HK-2 (cell line): ENCODE measurements at regions not wholly inside any gene's neighbourhood (a gene's known extent, or its start where the extent isn't known, plus 50 kb on each side); places are given as distances from the start of the nearest gene placed in this dataset.
"Not testable (repeated sequence)": the region's sequence is repeated elsewhere in the genome, so short reads cannot be mapped to it uniquely, and the experiment has no call there.

ENCODE experiments used
- DNase-seq: peaks from one replicate; pipeline ENCODE4 v3.0.0-alpha.2; 2018; ENCODE audit not compliant: unreplicated experiment

DNA sequence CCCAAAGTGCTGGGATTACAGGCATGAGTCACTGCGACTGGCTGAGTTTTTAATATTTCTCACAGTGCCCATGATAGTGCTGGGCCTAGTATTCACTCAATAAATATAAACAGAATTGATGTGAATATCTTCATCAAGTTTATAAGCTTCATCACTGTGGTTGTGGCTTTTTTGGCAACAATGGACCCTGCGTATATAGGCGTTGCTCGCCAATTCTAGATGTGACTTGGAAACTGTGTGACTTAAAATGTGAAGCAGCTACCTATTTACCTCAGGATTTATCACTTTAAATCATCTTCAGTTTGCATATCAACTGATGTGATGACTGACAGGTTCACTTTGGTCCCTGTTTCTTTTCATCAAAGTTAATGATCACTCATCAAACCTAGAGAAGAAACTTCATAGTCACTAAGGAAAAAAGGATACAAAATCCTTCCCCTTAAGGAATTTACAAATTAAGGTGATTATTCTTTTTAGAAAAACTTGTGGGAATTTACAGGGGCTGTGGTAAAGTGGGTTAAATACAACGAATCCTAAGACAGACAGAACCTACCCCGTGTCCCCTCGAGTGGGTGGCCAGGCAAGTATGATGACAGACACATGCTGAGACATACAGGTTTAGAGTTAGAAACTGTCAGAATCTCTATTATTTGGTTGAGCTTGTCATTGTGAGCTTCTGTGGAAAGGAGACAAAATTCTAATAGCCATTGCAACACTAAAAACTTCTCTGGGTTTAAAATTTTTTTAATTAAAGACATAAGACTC, 101.3 kb downstream of the AKAP11 start:
- DNase-seq: no peak

GRCh38 chr13:42375663-42376062, 103.7 kb downstream of the AKAP11 start:
- DNase-seq: no peak

- DNase-seq: no peak
Observed at GRCh38 chr13:42377640-42378382, 105.9 kb downstream of the AKAP11 start.

DNA sequence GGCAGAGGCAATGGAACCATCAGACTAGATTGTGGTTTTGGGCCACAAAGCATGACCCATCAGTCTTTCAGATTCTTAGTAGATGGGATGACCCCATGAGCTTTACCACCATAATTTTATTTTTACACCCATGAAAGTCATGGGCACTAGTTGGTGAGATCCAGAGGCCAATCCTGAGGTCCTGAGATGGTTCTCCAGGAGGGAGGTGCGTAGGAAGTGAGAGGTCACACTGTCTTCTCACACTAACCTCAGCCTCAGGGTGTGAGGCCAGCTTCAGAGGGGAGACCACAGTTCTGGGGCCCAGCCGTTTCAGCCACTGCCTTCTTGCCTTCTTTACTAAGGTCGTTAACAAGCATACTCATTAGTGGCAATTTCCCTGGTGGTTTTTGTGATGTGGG, 106.4 kb downstream of the AKAP11 start:
- no peak for DNase-seq

GRCh38 chr13:42379241-42379640, 107.3 kb downstream of the AKAP11 start:
- DNase-seq: no peak

DNA sequence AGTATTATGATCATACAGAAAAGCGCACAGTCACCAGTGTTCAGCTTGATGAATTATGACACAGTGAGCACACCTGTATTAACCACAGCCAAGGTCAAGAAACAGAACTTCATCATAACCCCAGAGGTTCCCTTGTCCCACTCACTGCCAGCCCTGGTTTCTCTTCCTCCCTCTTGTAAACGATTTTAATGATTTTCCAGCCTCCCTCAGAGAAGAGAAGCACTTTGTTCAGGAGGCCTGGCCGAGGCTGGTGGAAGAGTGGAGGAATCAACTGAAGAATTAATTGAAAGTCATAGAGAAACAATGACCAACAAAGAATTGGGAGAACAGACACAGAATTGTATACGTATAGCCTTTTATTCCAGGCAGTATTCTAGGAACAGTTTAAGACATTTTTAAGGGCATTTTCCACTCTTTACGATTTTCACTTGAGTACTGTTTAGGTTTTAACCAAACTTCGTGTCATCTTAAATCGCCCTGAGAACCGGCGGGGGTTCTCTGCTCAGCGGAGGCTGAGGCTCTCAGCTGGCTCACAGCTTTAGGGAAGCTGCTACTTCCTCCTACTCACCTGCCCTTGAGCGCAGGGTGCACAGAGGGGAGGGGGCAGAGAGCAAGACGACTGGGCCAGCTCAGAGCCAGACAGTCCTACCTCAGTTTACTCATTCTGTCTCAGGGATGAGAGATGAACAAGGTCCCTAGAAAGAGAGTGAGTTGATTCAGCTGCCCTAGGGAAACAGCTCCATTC, 108.6 kb downstream of the AKAP11 start:
- DNase-seq: no peak

DNA sequence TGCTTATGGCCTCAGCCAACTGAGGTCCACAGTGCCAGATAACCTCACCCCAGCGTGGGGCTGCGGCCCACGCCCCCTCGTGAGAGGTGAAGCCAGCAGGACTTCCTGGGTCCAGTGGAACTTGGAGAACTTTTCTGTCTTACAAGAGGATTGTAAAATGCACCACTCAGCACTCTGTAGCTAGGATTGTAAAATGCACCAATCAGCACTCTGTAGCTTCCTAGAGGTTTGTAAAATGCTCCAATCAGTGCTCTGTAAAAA, 109.1 kb downstream of the AKAP11 start:
- DNase-seq: no peak

DNA sequence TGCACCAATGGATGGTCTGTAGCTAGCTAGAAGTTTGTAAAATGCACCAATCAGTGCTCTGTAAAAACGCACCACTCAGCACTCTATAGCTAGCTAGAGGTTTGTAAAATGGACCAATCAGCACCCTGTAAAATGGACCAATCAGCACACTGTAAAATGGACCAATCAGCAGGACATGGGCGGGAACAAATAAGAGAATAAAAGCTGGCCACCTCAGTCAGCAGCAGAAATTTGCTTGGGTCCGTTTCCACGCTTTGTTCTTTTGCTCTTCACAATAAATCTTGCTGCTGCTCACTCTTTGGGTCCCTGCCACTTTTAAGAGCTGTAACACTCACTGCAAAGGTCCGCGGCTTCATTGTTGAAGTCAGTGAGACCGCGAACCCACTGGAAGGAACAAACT, 109.5 kb downstream of the AKAP11 start:
- not testable (repeated sequence) for DNase-seq

DNA sequence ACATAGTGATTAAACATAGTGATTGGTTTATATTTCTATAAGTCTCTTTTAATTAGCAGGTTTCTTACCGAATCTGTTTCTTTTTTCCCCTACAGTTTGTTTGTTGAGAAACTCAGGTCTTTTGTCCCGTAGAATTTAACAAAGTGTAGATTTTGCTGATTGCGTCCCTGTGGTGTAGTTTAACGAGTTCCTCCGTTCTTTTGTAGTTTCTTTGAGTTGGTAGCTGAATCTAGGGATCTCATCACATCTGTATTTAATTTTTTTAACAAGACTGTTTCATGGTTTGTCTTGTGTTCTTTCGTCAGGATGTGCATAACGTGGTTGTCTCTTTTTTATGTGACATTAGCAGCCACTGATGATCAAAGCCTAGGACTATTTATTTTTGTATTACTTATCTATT, 111.1 kb downstream of the AKAP11 start:
- no peak for DNase-seq

GRCh38 chr13:42384265-42384664, 112.3 kb downstream of the AKAP11 start:
- no peak for DNase-seq

DNA sequence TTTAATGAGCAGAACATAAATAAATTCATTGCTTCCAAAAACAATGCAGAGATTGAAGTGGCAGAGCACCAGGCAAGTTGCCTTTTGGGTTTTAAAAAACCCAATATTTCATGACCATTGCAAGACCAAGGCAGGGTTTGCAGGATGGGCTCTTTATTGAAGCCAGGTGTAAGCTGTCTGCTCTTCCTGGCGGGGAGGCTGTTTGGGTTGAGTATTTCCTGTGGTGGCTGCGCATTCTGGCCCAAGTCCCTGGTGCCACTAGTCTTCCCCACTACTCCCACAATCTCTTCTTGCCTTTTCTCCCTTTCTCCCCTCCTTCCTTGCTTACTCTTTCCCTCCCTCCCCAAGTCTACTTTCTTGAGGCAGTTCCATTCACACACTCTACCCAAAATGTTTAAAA, 116.4 kb downstream of the AKAP11 start:
- DNase-seq: no peak

GRCh38 chr13:42389041-42389440, 117.1 kb downstream of the AKAP11 start:
- DNase-seq: no peak

- no peak for DNase-seq
Observed at GRCh38 chr13:42392180-42392579, 120.2 kb downstream of the AKAP11 start.

DNA sequence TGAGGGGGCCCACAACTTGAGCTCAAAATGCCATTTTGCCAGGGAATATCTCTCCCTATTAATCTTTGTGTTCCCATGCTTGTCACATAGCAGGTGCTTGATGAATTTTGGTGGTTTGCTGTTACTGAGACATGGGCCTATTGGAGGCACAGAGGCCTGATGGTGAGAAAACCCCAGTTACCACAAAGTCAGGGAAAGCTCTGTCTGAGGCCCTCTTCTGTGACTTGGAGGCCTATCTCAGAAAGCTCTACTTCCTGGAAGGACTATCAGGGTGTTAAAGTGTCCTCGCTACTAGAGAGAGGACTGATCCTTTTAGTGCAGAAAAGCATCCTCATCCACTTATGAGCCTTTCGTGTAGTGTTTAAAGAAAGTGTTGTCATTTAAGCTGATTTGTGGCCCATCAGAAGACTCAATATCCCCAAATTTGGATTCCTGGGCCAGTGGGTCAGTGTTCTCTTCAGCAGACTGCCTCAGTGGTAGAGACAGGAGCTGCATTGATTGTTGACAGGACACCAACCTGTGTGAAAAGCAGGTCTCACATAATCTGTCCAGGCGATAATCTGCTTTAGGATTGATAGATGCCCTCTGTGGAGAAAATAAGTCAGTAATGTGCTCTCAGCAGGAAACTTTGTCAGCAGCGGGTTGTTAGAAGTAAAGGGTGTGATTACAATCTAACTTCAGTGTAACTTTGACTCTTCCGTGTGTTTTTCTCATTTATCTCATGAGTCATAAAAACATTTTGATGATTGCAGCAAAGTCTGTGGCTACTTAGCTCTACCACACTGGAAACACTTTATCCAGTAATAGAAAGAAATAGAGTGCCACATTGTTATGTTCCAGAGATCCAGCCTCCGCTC, 121.0 kb downstream of the AKAP11 start:
- no peak for DNase-seq

DNA sequence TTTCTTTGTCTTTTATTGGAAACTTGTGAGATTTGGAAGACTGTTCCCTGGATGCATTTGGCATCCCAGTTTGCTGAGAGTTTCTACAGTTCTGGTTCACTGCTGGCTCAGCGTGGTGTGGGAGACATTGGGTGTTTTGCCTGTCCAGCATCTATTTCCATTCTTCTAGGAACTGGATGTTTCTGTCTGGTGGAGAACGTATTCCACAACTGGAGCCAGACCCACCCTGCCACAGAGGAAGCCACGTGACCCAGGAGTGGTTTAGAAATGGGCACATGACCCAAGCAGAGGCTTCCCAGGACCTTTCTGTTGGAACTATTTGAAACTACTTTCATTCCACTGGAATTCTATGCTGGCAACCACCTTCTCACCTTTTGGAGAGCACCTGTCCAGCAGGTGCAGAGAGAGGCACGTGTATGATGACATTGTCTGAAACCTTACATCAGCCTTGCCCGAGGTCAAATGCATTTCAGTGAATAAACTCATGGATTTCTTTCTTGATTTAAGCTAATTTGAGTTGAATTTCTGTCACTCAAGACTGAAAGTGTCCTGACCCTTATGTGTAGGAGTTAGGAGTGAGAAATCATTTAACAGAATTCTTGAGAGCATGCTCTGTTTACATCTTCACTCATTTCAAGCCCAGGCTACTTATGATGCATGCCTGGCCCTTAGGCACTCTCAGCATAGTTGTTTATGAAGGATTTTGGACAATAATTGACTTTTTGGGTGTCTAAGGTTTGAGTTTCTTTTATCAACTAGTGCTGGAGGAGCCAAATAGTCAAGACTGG, 121.8 kb downstream of the AKAP11 start:
- no peak for DNase-seq

GRCh38 chr13:42394361-42394708, 122.4 kb downstream of the AKAP11 start:
- DNase-seq: no peak

DNA sequence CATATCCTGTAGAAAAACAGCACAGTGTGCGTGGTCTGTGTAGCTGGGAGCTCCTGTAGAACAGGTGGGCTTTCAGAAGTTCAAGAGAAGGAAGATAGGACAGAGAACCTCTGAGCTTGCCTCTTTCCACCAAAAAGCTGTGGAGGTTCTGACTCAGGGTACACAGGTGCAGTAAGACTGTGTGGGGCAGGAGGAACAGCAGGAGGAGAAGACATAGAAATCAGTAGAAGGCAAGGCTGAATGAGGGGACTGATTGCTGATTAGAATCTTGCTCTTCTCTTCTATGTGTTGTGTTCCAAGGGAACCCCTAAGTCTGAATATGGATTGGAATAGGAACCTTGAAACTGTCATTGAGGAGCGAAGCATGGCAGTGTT, 122.7 kb downstream of the AKAP11 start:
- DNase-seq: no peak

DNA sequence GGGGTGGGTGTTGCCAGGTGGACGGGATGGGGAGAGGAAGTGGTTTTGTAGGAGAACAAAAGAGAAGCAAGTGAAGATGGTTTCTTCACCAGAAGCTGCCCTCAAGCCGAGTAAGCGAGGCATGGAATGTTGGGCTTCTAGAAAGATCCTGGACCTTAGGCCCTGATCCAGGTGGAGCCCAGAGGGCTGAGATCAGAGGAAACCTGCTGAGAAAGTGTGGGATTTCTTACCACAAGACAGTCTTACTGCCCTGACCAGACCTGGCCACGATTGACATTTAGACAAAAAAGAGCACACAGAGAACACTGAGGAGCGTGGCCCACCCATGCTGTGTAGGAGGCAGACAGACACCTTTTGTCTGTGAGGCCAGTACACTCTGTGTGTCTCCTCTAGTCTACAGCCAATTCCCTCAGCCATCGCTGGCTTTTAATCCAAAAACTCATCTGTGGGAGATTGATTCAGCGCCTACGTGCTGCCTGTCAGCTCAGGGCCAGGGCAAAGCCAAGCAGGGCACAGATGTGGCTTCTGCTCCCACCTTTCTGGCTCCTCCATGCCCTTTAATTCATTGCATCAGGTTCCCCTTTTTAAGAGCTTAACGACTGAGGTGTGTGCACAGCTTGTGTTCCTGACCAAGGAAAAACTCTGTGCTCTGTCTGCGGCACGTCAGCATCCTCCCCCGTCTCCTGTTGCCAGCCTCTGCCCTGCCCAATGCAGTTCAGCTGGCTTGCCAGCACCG, 123.3 kb downstream of the AKAP11 start:
- no peak for DNase-seq

- no peak for DNase-seq
Observed at GRCh38 chr13:42396501-42396900, 124.5 kb downstream of the AKAP11 start.

DNA sequence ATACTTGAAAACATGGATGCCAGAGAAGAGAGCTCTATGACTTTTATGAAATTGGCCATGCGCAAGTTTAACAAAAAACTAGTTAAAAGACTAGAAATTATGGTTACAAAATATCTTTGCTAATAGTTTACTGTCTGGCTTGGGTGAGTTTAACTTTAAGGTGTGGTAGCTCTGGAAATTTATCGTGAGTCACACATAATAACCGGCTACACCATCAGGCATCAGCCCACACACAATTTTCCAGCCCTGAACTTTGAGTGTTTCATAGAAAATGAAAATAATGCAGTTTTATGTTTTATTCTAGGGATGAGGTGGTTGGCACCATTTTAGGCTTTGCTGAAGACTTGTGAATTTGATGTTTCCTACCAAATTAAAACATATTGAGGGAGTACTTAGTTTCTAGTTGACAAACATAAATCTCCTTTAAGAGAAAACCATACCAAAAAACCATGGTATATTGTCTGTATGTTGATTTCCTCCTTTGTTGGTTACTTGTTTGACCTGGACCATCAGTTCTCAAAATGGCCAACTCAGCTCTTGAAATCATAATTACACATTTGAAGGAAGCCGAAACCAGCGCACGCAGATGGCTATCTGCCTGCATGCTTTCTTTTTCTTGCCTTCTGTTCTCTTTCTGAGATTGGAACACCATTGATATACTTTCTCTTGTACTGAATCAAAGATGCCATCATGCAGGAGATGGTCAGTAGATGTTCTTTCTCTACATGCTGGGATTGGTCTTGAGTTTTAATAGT, 125.1 kb downstream of the AKAP11 start:
- no peak for DNase-seq
